ENCODE measurements at regions not wholly inside any gene's neighbourhood (a gene's known extent, or its start where the extent isn't known, plus 50 kb on each side); places are given as distances from the start of the nearest gene placed in this dataset.

- Histone ChIP-seq H3K9ac (ENCODE audit: low read length) (no peak overlapping the region), H3K27ac (ENCODE audit: low read depth, low read length) (no peak overlapping the region), H3K27me3 (ENCODE audit: insufficient read depth, low read length) (no peaks in the 10 kb centered on the region), H4K20me1 (ENCODE audit: insufficient read depth, low read length) (no peaks in the 10 kb centered on the region), H3K4me2 (ENCODE audit: low read length) (no peak overlapping the region), H3K79me2 (ENCODE audit: insufficient read depth, low read length) (no peaks in the 10 kb centered on the region), H3K9me3 (ENCODE audit: insufficient read depth, low read depth, low read length) (no peaks in the 10 kb centered on the region), H3K4me1 (ENCODE audit: insufficient read depth, low read length) (peaks cover 9% of the 10 kb centered on the region), H2AFZ (ENCODE audit: low read depth, low read length) (no peak overlapping the region), H3K36me3 (ENCODE audit: insufficient read depth, low read length) (no peaks in the 10 kb centered on the region), H3K4me3 (ENCODE audit: insufficient read depth, low read depth, low read length) (no peak overlapping the region)
- FAIRE-seq (no peak), DNase-seq (ENCODE audit: low read depth) (no peak)
- H3K9me3 Mint-ChIP-seq (ENCODE audit: unreplicated experiment): no peaks in the 10 kb centered on the region
- TF ChIP-seq CTCF (IDR thresholded peaks at IDR 0.05; ENCODE audit: insufficient read depth, low read depth, low read length) (no peak), EZH2 (IDR thresholded peaks at IDR 0.05; ENCODE audit: insufficient read depth, low read length) (no peak)
- no peak overlapping the region for H3K4me3 Mint-ChIP-seq (ENCODE audit: unreplicated experiment)
- no peaks in the 10 kb centered on the region for H3K36me3 Mint-ChIP-seq (ENCODE audit: low read depth, unreplicated experiment)
- no peak overlapping the region for H3K27ac Mint-ChIP-seq (ENCODE audit: unreplicated experiment)
- H3K4me1 Mint-ChIP-seq (ENCODE audit: low read depth, unreplicated experiment): peaks cover 16% of the 10 kb centered on the region
- no peaks in the 10 kb centered on the region for H3K27me3 Mint-ChIP-seq (ENCODE audit: low read depth, unreplicated experiment)
Observed at GRCh38 chr11:104704146-104704830, 194.0 kb downstream of the CASP12 start.

GRCh38 chr11:104700609-104701008 lies 197.7 kb downstream of the CASP12 start:
- H3K9me3 Mint-ChIP-seq (ENCODE audit: unreplicated experiment): no peaks in the 10 kb centered on the region
- Histone ChIP-seq H3K27me3 (ENCODE audit: insufficient read depth, low read length) (no peaks in the 10 kb centered on the region), H3K9me3 (ENCODE audit: insufficient read depth, low read depth, low read length) (no peaks in the 10 kb centered on the region), H3K4me2 (ENCODE audit: low read length) (peak overlapping the region; percentile 30), H3K27ac (ENCODE audit: low read depth, low read length) (no peak overlapping the region), H3K4me1 (ENCODE audit: insufficient read depth, low read length) (peaks cover 9% of the 10 kb centered on the region), H3K4me3 (ENCODE audit: insufficient read depth, low read depth, low read length) (no peak overlapping the region), H3K79me2 (ENCODE audit: insufficient read depth, low read length) (no peaks in the 10 kb centered on the region), H4K20me1 (ENCODE audit: insufficient read depth, low read length) (no peaks in the 10 kb centered on the region), H3K9ac (ENCODE audit: low read length) (no peak overlapping the region), H3K36me3 (ENCODE audit: insufficient read depth, low read length) (no peaks in the 10 kb centered on the region), H2AFZ (ENCODE audit: low read depth, low read length) (no peak overlapping the region)
- H3K27ac Mint-ChIP-seq (ENCODE audit: unreplicated experiment): peak overlapping the region; percentile 35
- peaks cover 12% of the 10 kb centered on the region for H3K4me1 Mint-ChIP-seq (ENCODE audit: low read depth, unreplicated experiment)
- H3K27me3 Mint-ChIP-seq (ENCODE audit: low read depth, unreplicated experiment): no peaks in the 10 kb centered on the region
- no peaks in the 10 kb centered on the region for H3K36me3 Mint-ChIP-seq (ENCODE audit: low read depth, unreplicated experiment)
- TF ChIP-seq EZH2 (IDR thresholded peaks at IDR 0.05; ENCODE audit: insufficient read depth, low read length): no peak
- no peak for TF ChIP-seq CTCF (IDR thresholded peaks at IDR 0.05; ENCODE audit: insufficient read depth, low read depth, low read length)
- no peak for FAIRE-seq
- peak; percentile 97 for DNase-seq (ENCODE audit: low read depth)
- H3K4me3 Mint-ChIP-seq (ENCODE audit: unreplicated experiment): no peak overlapping the region

DNA sequence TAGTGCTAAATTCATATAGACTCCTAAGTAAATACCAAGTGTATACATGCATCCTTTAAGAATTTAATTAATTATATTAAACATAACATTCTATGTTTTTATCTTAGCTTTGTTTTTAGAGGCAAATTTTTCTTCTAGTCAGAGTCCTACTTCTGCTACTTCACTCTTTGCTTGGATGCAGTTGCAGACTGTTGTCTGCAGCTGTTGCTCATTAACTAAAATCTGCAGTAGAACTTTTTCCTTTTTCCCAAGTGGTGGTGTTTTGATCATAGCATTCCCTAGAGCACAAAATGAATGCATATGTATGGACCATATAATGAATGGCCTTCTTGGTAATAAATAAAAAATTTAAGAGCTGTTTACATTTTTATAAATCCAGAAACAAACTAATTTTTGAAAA lies 198.3 kb downstream of the CASP12 start:
- no peaks in the 10 kb centered on the region for H3K9me3 ChIP-seq (ENCODE audit: insufficient read depth, low read depth, low read length)
- H3K4me3 ChIP-seq (ENCODE audit: insufficient read depth, low read depth, low read length): no peak overlapping the region
- no peak overlapping the region for H3K4me2 ChIP-seq (ENCODE audit: low read length)
- H3K9ac ChIP-seq (ENCODE audit: low read length): no peak overlapping the region
- H3K4me1 ChIP-seq (ENCODE audit: insufficient read depth, low read length): peaks cover 9% of the 10 kb centered on the region
- Mint-ChIP-seq H3K27me3 (ENCODE audit: low read depth, unreplicated experiment) (no peaks in the 10 kb centered on the region), H3K4me1 (ENCODE audit: low read depth, unreplicated experiment) (peaks cover 9% of the 10 kb centered on the region), H3K36me3 (ENCODE audit: low read depth, unreplicated experiment) (no peaks in the 10 kb centered on the region), H3K4me3 (ENCODE audit: unreplicated experiment) (no peak overlapping the region), H3K27ac (ENCODE audit: unreplicated experiment) (no peak overlapping the region), H3K9me3 (ENCODE audit: unreplicated experiment) (no peaks in the 10 kb centered on the region)
- no peak for TF ChIP-seq EZH2 (IDR thresholded peaks at IDR 0.05; ENCODE audit: insufficient read depth, low read length)
- no peak for TF ChIP-seq CTCF (IDR thresholded peaks at IDR 0.05; ENCODE audit: insufficient read depth, low read depth, low read length)
- no peaks in the 10 kb centered on the region for H3K36me3 ChIP-seq (ENCODE audit: insufficient read depth, low read length)
- no peaks in the 10 kb centered on the region for H3K79me2 ChIP-seq (ENCODE audit: insufficient read depth, low read length)
- H2AFZ ChIP-seq (ENCODE audit: low read depth, low read length): no peak overlapping the region
- H3K27ac ChIP-seq (ENCODE audit: low read depth, low read length): no peak overlapping the region
- no peaks in the 10 kb centered on the region for H3K27me3 ChIP-seq (ENCODE audit: insufficient read depth, low read length)
- FAIRE-seq (no peak), DNase-seq (ENCODE audit: low read depth) (no peak)
- no peaks in the 10 kb centered on the region for H4K20me1 ChIP-seq (ENCODE audit: insufficient read depth, low read length)
